Gastrocnemius medialis (tissue), 4 donors: ENCODE measurements at regions not wholly inside any gene's neighbourhood (a gene's known extent, or its start where the extent isn't known, plus 50 kb on each side); places are given as distances from the start of the nearest gene placed in this dataset.

Experiments
- ATAC-seq, 2 donors: fragments of 150-250 bp; one replicate each; pipeline ENCODE4 v1.9.1; 2016
- DNase-seq, 2 donors: peaks; one replicate each; pipeline ENCODE4 v3.0.0-alpha.2; 2019
- H3K27ac ChIP-seq, 4 donors: fragments of 200-600 bp; sonication (generic); 1 replicate in 1 of 4; 2 replicates in 3 of 4; pipeline ENCODE4 v1.5.1; 2016 to 2018; ENCODE audit warnings: mild to moderate bottlenecking in 2 of 4, moderate library complexity in 1 of 4
- H3K27me3 ChIP-seq, 3 donors: fragments of 200-600 bp; sonication (generic) in 2 of 3; 1 replicate in 1 of 3; 2 replicates in 2 of 3; pipeline versions ENCODE4 v1.5.1 to v1.6.0; 2016 to 2019; ENCODE audit warnings: mild to moderate bottlenecking in 1 of 3, moderate library complexity in 1 of 3
- H3K36me3 ChIP-seq, 2 donors: fragments of 200-600 bp; sonication (generic) in 1 of 2; one replicate each; pipeline ENCODE4 v1.5.1; 2017 to 2018
- H3K4me1 ChIP-seq, 2 donors: fragments of 200-600 bp; sonication (generic) in 1 of 2; one replicate each; pipeline ENCODE4 v1.5.1; 2016 to 2017; ENCODE audit warnings: mild to moderate bottlenecking in 2 of 2
- H3K4me3 ChIP-seq, 4 donors: fragments of 200-600 bp; sonication (generic) in 3 of 4; 1 replicate in 1 of 4; 2 replicates in 3 of 4; pipeline ENCODE4 v1.5.1; 2016 to 2019; ENCODE audit warnings: mild to moderate bottlenecking in 2 of 4
- H3K9me3 ChIP-seq, 3 donors: fragments of 200-600 bp; sonication (generic) in 2 of 3; 1 replicate in 1 of 3; 2 replicates in 2 of 3; pipeline ENCODE4 v1.5.1; 2016 to 2019
- POLR2A ChIP-seq, 2 donors: fragments of 450-650 bp; IDR thresholded peaks; one replicate each; pipeline ENCODE4 v1.6.1; 2017; ENCODE audit warnings: antibody characterized with exemption in 2 of 2, mild to moderate bottlenecking in 2 of 2, moderate library complexity in 2 of 2
- in situ Hi-C, 4 donors: fragments of 200-750 bp; cut with MboI; loops; one replicate each; pipeline versions ENCODE4 v1.15.0 to v1.8.0; 2017; ENCODE audit warnings: low sequenced_read_pairs in 4 of 4
- intact Hi-C: fragments of 100-400 bp; cut with DNase I; formaldehyde crosslinking; loops from one replicate; pipeline ENCODE4 v1.15.1; 2023; ENCODE audit warnings: low total_unique reads

DNA sequence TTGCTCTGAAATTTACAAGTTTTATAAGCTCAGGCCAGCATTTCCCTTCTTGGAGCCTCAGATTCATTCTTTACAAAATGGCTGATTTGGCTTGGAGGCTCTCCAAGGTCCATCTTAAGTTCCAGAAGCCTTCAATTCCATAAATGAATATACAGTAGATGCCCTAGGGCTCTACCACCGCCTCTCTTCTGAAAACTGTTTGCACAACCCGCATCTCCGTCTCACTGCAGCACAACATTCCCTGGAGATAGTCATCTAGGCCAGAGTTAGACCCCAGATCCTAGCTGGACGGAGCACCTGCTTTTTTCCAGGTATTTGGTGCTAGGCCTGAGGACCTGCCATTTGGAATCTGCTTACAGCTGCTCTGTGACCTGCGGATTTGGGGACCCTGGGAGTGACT, 50.5 kb upstream of the NRP1 start:
- DNase-seq = no peak
- Histone ChIP-seq H3K4me1 (peaks cover 0 to 5% of the 10 kb centered on the region in 2 donors), H3K36me3 (no peaks in the 10 kb centered on the region), H3K4me3 (no peak overlapping the region), H3K9me3 (no peaks in the 10 kb centered on the region), H3K27me3 (no peaks in the 10 kb centered on the region), H3K27ac (no peak overlapping the region)
- ATAC-seq = no peak
- no peak for TF ChIP-seq POLR2A (IDR thresholded peaks at IDR 0.05)
- in situ Hi-C loops (no loop called here), intact Hi-C loops (no loop called here)
